HUES64 (cell line): ENCODE measurements at regions not wholly inside any gene's neighbourhood (a gene's known extent, or its start where the extent isn't known, plus 50 kb on each side); places are given as distances from the start of the nearest gene placed in this dataset.
A peak's percentile ranks its signal among the peaks of the same experiment; 100 is the strongest.

Experiments
- H3K27ac ChIP-seq: 2 replicates; pipeline ENCODE4 v1.7.0; 2013; ENCODE audit warnings: low read depth, low read length, inconsistent platforms
- H3K27me3 ChIP-seq: 2 replicates; pipeline ENCODE4 v1.6.1; 2013; ENCODE audit warnings: mild to moderate bottlenecking, low read length; ENCODE audit not compliant: insufficient read depth
- H3K36me3 ChIP-seq: 2 replicates; pipeline ENCODE4 v1.6.1; 2013; ENCODE audit warnings: mild to moderate bottlenecking, low read length; ENCODE audit not compliant: insufficient read depth
- H3K4me1 ChIP-seq: 2 replicates; pipeline ENCODE4 v1.6.1; 2013; ENCODE audit warnings: mild to moderate bottlenecking, low read length, moderate library complexity; ENCODE audit not compliant: insufficient read depth
- H3K4me3 ChIP-seq: 2 replicates; pipeline ENCODE4 v1.5.1; 2013; ENCODE audit warnings: mild to moderate bottlenecking, low read length, moderate library complexity
- H3K9ac ChIP-seq: 2 replicates; pipeline ENCODE4 v1.6.1; 2013; ENCODE audit warnings: mild to moderate bottlenecking, low read depth, low read length
- H3K9me3 ChIP-seq: 2 replicates; pipeline ENCODE4 v1.6.1; 2013; ENCODE audit warnings: low read depth, low read length; ENCODE audit not compliant: insufficient read depth
- WGBS: fragments of 150-250, 120-280 bp; methylation state at CpG from one replicate; pipeline ENCODE4 v1.1.7; 2013; ENCODE audit warnings: missing lambda C conversion rate; 5-methylcytosine and 5-hydroxymethylcytosine counted together

DNA sequence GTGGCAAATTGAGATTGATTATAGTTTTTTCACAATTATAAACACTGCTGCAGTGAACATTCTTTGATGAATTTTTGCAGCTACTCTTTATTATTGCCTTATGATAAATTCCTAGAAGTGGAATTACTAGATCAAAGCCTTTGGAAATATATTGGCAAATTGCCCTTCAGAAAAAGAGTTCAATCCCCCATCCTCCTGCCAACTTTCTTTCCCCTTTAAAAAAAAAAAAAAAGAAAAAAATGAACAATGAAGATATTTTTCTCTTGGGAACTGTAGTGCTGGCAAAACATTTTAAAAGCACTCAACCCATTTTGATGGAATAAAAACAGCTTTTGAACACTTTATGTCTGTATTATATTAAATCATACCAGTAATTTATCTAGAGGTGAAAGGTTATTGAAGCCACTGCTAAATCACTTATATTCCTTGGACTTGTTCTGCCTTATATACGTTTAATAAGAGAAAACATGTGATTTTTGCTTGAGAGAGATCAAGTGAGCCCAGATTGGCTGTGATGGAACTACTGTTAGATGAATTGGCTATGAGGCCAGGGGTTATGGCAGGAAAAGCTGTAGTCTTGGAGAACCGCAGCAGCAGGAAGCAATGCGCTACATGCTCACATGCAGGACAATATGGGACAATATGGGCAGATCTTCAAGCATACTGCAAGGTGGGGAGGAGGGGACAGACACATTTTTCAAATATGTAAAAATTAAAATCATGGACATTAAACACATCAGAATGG, 212.8 kb upstream of the C2CD4B start:
- Histone ChIP-seq H3K27me3 (no peaks in the 10 kb centered on the region), H3K4me3 (no peak overlapping the region), H3K9me3 (no peaks in the 10 kb centered on the region), H3K36me3 (no peaks in the 10 kb centered on the region), H3K27ac (no peak overlapping the region), H3K4me1 (no peaks in the 10 kb centered on the region), H3K9ac (no peak overlapping the region)
- 95% methylated on average over 3 of the region's 3 CpGs for WGBS

GRCh38 chr15:62378772-62379498, 213.8 kb upstream of the C2CD4B start:
- 83% methylated on average over 5 of the region's 5 CpGs for WGBS
- H3K27me3 ChIP-seq, result no peaks in the 10 kb centered on the region

DNA sequence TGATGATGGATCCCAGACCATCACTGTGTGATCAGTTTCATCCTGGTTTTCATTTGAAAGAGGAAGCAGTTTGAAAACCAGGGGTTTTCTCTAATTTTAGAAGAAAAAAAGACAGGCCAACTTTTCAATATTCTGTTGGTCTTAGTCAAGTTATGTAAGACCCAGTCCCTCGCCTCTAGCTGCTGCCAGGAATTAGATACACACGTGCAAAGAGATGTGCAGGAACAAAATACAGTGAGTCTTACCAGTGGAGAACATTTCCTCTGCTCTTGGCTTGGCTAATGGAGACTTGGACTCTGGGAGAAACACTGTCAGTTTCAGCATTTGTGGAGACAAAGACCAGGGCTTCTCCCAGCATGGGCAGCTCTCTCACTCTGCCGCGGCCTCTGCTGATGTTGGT, 214.9 kb upstream of the C2CD4B start:
- no peaks in the 10 kb centered on the region for H3K9me3 ChIP-seq
- H3K27me3 ChIP-seq, result peaks cover 2% of the 10 kb centered on the region; the same call in 1 of the 2 replicates
- no peaks in the 10 kb centered on the region for H3K4me1 ChIP-seq
- H3K27ac ChIP-seq, result no peak overlapping the region
- H3K36me3 ChIP-seq, result no peaks in the 10 kb centered on the region
- 90% methylated on average over 4 of the region's 4 CpGs for WGBS
- H3K4me3 ChIP-seq, result no peak overlapping the region
- H3K9ac ChIP-seq, result no peak overlapping the region

More at GRCh38 chr15:62378772-62379498, 213.8 kb upstream of the C2CD4B start:
- Histone ChIP-seq H3K9me3 (no peaks in the 10 kb centered on the region), H3K4me3 (no peak overlapping the region), H3K4me1 (no peaks in the 10 kb centered on the region), H3K36me3 (no peaks in the 10 kb centered on the region), H3K27ac (no peak overlapping the region), H3K9ac (no peak overlapping the region)

DNA sequence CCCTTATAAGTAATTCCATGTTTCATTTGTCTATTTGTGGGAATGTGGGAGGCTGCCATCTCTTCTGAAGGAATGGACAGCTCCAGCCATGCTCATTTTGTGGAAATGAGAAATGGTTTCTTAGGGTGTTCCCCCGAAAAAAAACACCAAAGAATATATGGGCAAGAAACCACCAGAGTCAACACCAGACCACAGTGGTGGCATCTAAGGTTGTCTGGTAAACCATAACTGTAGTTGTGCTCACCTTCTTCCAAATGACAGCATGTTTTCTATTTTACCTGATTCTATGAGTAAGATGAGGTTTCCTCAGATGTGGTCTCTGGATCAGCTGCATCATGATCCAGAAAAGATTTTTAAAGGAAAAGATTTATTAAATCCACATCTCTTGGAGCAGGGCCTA, 217.0 kb upstream of the C2CD4B start:
- no peaks in the 10 kb centered on the region for H3K9me3 ChIP-seq
- no peak overlapping the region for H3K4me3 ChIP-seq
- no peaks in the 10 kb centered on the region for H3K36me3 ChIP-seq
- no peak overlapping the region for H3K27ac ChIP-seq
- H3K4me1 ChIP-seq, result no peaks in the 10 kb centered on the region
- peaks cover 4% of the 10 kb centered on the region; the same call in 1 of the 2 replicates for H3K27me3 ChIP-seq
- H3K9ac ChIP-seq, result no peak overlapping the region
- WGBS, result 100% methylated on average over 1 of the region's 1 CpG

DNA sequence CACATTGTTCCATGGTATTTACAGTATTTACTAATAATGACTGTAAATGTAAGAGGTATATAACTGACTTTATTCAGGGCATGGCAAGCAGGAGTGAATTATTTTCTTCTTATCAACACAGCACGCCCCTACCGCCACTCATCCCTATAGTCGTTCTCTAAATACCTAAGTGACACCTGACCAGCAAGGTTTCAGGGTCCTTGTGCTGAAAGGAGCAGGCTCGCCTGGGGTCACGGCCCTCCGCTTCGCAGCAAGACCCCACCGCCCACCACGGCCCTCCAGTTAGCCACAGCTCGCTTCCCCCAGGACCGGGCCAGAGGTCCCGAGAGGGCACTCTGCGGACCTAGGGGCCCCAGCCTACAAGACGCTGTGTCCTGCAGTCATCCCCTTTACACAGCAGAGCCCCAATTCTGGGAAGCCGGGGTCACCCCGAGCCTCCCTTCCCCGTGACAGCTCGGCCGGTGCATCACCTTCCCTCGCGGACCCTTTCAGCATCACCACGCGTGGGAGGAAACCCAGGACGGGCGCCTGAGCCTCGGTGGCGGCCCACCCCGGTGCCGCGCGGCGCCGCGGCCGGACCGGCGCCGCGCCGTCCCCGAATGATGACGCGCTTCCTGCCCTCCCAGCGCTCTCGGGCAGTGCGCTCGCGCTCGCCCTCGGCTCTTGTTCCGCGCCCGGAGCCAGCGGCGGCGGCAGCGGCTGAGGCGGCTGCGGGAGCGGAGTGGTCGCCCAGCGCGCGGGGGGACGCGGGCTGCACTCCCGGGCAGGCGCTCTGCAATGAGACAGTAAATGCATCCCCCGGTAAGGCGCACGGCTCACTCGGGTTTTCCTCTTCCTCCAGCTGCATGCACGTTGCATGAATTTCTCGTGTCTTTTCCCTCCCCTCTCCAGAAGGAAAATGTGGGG, 225.1 kb upstream of the C2CD4B start, which contains the start of gene TLN2:
Gene TLN2, plus strand, starts transcription at position 666 of the 906 bp plus-strand sequence.
- H3K4me1 ChIP-seq, result peaks cover 8% of the 10 kb centered on the region
- no peaks in the 10 kb centered on the region for H3K36me3 ChIP-seq
- WGBS, result under 1% methylated on average over 74 of the region's 74 CpGs
- H3K27me3 ChIP-seq, result peaks cover 21% of the 10 kb centered on the region
- no peaks in the 10 kb centered on the region for H3K9me3 ChIP-seq
- H3K4me3 ChIP-seq, result peak within 1 kb of the TSS; percentile 85
- H3K27ac ChIP-seq, result peak within 1 kb of the TSS; percentile 47
- H3K9ac ChIP-seq, result peak within 1 kb of the TSS; percentile 87

DNA sequence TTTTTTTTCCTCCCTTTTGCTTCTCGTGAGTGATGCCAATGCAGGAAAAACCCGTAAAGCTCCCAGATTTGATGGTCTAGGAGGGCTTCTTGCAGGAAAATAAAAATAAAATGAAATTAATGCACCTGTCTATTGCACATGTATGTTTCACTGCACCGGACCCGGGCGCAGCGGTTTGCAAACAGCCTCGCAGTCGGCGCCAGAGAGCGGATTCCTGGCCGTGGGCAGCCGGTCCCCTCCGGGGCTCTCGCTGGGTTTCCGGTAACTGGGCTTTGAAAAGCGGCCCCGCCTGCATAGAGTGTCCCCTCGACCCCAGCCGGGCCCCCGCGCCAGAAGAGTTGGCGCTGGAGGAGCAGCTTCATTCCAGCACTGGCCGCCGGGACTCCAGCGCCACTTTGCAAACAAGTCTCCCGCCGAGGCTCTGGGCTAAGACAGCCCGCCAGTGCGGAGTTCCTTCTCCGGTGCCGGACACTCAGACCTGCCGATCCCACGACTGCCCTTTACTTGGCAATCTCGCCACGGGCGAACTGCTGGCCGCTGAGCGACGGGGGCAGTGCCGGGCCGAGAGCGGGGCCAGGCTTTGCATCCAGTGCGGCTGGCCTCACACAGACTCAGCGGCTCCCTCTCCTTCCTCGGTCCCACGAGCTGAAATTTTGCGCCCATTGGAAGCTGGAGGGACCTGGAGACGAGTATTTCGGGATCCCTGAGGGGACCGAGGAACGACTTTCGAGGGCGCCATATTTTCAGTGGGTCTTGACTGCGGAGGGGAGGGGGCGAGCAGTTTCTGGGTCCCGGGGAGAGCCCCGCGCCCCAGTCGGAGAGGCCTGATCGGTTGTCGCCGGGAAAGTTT, 225.9 kb upstream of the C2CD4B start:
- H3K27ac ChIP-seq, result no peak overlapping the region
- H3K9me3 ChIP-seq, result no peaks in the 10 kb centered on the region
- H3K27me3 ChIP-seq, result peaks cover 20% of the 10 kb centered on the region
- under 1% methylated on average over 62 of the region's 62 CpGs for WGBS
- H3K36me3 ChIP-seq, result no peaks in the 10 kb centered on the region
- peak overlapping the region; percentile 85 for H3K4me3 ChIP-seq
- H3K9ac ChIP-seq, result peak overlapping the region; percentile 87
- peaks cover 8% of the 10 kb centered on the region for H3K4me1 ChIP-seq

DNA sequence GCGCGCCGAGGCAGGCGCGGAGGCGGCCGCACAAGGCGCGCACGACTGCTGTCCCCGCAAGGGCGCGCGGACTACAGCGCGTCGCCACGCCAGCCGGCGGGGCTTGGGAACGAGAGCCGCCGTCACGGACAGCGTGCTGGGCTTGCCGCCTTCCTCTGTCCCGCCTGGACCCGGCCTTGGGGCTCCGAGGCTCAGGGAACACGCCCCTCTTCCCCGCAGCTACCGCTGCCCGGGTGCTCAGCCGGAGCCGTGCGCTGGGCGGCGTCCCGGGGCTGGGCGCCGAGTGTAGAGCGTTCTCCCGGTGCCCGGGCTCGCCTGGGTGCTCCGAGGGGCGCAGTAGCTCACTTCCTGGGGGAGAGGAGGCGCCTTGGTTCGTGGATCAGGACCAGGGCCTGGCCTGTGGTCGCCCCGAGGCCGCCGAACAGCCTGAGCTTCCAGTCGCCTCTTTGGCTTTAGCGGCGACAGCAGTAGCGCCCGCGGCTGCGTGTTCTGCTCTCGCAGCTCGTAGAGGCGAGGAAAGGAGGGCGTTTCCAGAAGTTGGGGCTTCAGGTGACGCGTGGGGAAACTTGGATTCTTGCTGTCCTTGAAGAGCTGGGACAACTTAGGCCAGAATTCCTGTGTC, 226.7 kb upstream of the C2CD4B start:
- peaks cover 20% of the 10 kb centered on the region for H3K27me3 ChIP-seq
- H3K9ac ChIP-seq, result peak overlapping the region; percentile 87
- no peaks in the 10 kb centered on the region for H3K9me3 ChIP-seq
- H3K27ac ChIP-seq, result no peak overlapping the region
- peak overlapping the region; percentile 85 for H3K4me3 ChIP-seq
- H3K36me3 ChIP-seq, result no peaks in the 10 kb centered on the region
- peaks cover 8% of the 10 kb centered on the region for H3K4me1 ChIP-seq
- WGBS, result under 1% methylated on average over 66 of the region's 66 CpGs

GRCh38 chr15:62392376-62392775, 227.3 kb upstream of the C2CD4B start:
- Histone ChIP-seq H3K4me1 (peaks cover 8% of the 10 kb centered on the region), H3K27ac (no peak overlapping the region), H3K36me3 (no peaks in the 10 kb centered on the region), H3K9me3 (0 out of 2 replicates have a peak, but pooled peaks cover 2% of the 10 kb centered on the region), H3K4me3 (peak overlapping the region; percentile 85), H3K27me3 (peaks cover 20% of the 10 kb centered on the region), H3K9ac (0 out of 2 replicates have a peak overlapping the region, but pooled peaks have one; percentile 87)
- WGBS, result 33% methylated on average over 9 of the region's 10 CpGs

GRCh38 chr15:62393196-62393595, 228.1 kb upstream of the C2CD4B start:
- Histone ChIP-seq H3K27me3 (peaks cover 20% of the 10 kb centered on the region), H3K9ac (no peak overlapping the region), H3K4me3 (no peak overlapping the region), H3K9me3 (peaks cover 10% of the 10 kb centered on the region), H3K36me3 (no peaks in the 10 kb centered on the region), H3K27ac (no peak overlapping the region), H3K4me1 (peaks cover 8% of the 10 kb centered on the region)
- 95% methylated on average over 2 of the region's 4 CpGs for WGBS

- Histone ChIP-seq H3K27me3 (peaks cover 20% of the 10 kb centered on the region), H3K4me1 (peaks cover 8% of the 10 kb centered on the region), H3K4me3 (no peak overlapping the region), H3K9ac (no peak overlapping the region), H3K9me3 (peaks cover 18% of the 10 kb centered on the region), H3K36me3 (no peaks in the 10 kb centered on the region), H3K27ac (no peak overlapping the region)
- 91% methylated on average over 2 of the region's 2 CpGs for WGBS
Observed at GRCh38 chr15:62394079-62394478, 229.0 kb upstream of the C2CD4B start.
